Transverse colon (tissue), 4 donors: ENCODE measurements at regions not wholly inside any gene's neighbourhood (a gene's known extent, or its start where the extent isn't known, plus 50 kb on each side); places are given as distances from the start of the nearest gene placed in this dataset.

Experiments used
- DNase-seq: peaks from one replicate; pipeline ENCODE4 v3.0.0-alpha.2; 2019
- H3K27ac ChIP-seq, 4 donors: fragments of 200-600 bp; sonication (generic); 2 replicates each; pipeline ENCODE4 v1.5.1; 2016 to 2018; ENCODE audit warnings: inconsistent platforms in 4 of 4
- H3K27me3 ChIP-seq: fragments of 200-600 bp; sonication (generic); 2 replicates; pipeline ENCODE4 v1.5.1; 2017; ENCODE audit warnings: inconsistent platforms
- H3K36me3 ChIP-seq, 4 donors: fragments of 200-600 bp; sonication (generic); 2 replicates each; pipeline ENCODE4 v1.5.1; 2017 to 2019; ENCODE audit warnings: inconsistent platforms in 4 of 4
- H3K4me1 ChIP-seq, 4 donors: fragments of 200-600 bp; sonication (generic); 2 replicates each; pipeline ENCODE4 v1.5.1; 2017 to 2020; ENCODE audit warnings: inconsistent platforms in 4 of 4
- H3K4me3 ChIP-seq, 4 donors: fragments of 200-600 bp; sonication (generic); 1 replicate in 1 of 4; 2 replicates in 3 of 4; pipeline versions ENCODE4 v1.5.1 to v1.6.1; 2017 to 2019; ENCODE audit warnings: inconsistent platforms in 4 of 4
- H3K9me3 ChIP-seq, 2 donors: fragments of 200-600 bp; sonication (generic); 2 replicates each; pipeline ENCODE4 v1.5.1; 2017 to 2019; ENCODE audit warnings: inconsistent platforms in 2 of 2
- CTCF ChIP-seq, 5 experiments: fragments of 200-600 bp in 3 of 5; fragments of 450-650 bp in 2 of 5; sonication (generic) in 3 of 5; IDR thresholded peaks; 1 replicate in 2 of 5; 2 replicates in 3 of 5; pipeline ENCODE4 v1.5.1; 2016 to 2017; ENCODE audit warnings: antibody characterized with exemption in 5 of 5, inconsistent platforms in 3 of 5, mild to moderate bottlenecking in 2 of 5, moderate library complexity in 1 of 5
- EP300 ChIP-seq: sonication (generic); formaldehyde crosslinking; IDR thresholded peaks from one replicate; pipeline ENCODE4 v1.6.1; 2017; ENCODE audit warnings: antibody characterized with exemption, low read depth
- POLR2A ChIP-seq: fragments of 450-650 bp; IDR thresholded peaks from one replicate; pipeline ENCODE4 v1.6.1; 2016; ENCODE audit warnings: antibody characterized with exemption, mild to moderate bottlenecking, moderate library complexity
- POLR2AphosphoS5 ChIP-seq, 3 donors: sonication (generic); formaldehyde crosslinking; IDR thresholded peaks; one replicate each; pipeline ENCODE4 v1.6.1; 2016; ENCODE audit warnings: antibody characterized with exemption in 3 of 3
- WGBS, 2 donors: methylation state at CpG; one replicate each; pipeline ENCODE4 v1.1.5; 2018; ENCODE audit warnings: low coverage in 1 of 2; 5-methylcytosine and 5-hydroxymethylcytosine counted together
- in situ Hi-C, 4 donors: fragments of 200-750 bp; cut with MboI; loops; one replicate each; pipeline versions ENCODE4 v1.15.0 to v1.15.1; 2017; ENCODE audit warnings: low sequenced_read_pairs in 3 of 4, low pct_ligation_motif_present in 1 of 4, low pct_unique_long_range_greater_than_20kb in 1 of 4
- intact Hi-C: fragments of 100-400 bp; cut with DNase I; formaldehyde crosslinking; loops from one replicate; pipeline ENCODE4 v1.15.1; 2023; ENCODE audit warnings: low total_unique reads

- no peak for TF ChIP-seq EP300
- TF ChIP-seq CTCF (IDR thresholded peaks at IDR 0.05) = no peak
- no peak for TF ChIP-seq POLR2AphosphoS5 (IDR thresholded peaks at IDR 0.05)
- no peak for TF ChIP-seq POLR2A
- no peak for DNase-seq
- Histone ChIP-seq H3K36me3 (no peaks in the 10 kb centered on the region), H3K27ac (no peak overlapping the region), H3K4me3 (no peak overlapping the region), H3K27me3 (no peaks in the 10 kb centered on the region), H3K9me3 (no peaks in the 10 kb centered on the region), H3K4me1 (no peaks in the 10 kb centered on the region)
- intact Hi-C loops = no loop called here
- WGBS, 2 donors = 84% methylated on average over 6 of the region's 6 CpGs; no CpG with 5 or more reads in 1 of the 2 donors
- in situ Hi-C loops = no loop called here
These were observed 163.5 kb downstream of the CDH19 start for GRCh38 chr18:66440433-66440832.

DNA sequence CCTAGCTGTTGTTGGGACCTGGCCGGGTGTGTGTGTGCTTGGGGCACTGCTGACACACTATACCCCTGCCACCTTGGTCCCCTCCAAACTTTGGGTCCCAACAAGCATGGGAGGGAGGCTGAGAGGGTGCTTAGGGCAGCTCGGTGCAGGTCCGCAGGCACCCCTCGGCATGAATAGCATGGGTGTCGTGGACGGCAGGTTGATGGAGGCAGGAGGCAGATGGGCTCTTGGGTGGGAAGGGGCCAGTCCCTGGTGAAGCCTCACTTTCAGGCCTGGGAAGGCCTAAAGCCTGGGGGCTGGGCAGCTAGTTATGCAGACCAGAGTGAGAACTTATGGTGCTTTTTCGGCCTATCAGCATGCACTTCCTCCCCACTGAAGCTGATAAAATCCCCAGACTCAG, 164.2 kb downstream of the CDH19 start:
- Histone ChIP-seq H3K9me3 (no peaks in the 10 kb centered on the region), H3K36me3 (no peaks in the 10 kb centered on the region), H3K27me3 (no peaks in the 10 kb centered on the region), H3K27ac (no peak overlapping the region), H3K4me1 (no peaks in the 10 kb centered on the region), H3K4me3 (no peak overlapping the region)
- no peak for TF ChIP-seq EP300
- in situ Hi-C loops = no loop called here
- intact Hi-C loops = no loop called here
- 84 to 100% methylated on average over 2 to 7 of the region's 7 CpGs for WGBS, 2 donors
- DNase-seq = no peak

GRCh38 chr18:66438711-66439536, 165.0 kb downstream of the CDH19 start:
- no peak overlapping the region for H3K27ac ChIP-seq
- H3K27me3 ChIP-seq = no peaks in the 10 kb centered on the region
- no peaks in the 10 kb centered on the region for H3K9me3 ChIP-seq
- TF ChIP-seq POLR2A = no peak
- H3K36me3 ChIP-seq = no peaks in the 10 kb centered on the region
- intact Hi-C loops = no loop called here
- H3K4me1 ChIP-seq = no peaks in the 10 kb centered on the region
- DNase-seq = no peak
- 60 to 68% methylated on average over 1 of the region's 1 CpG for WGBS, 2 donors
- in situ Hi-C loops = no loop called here
- no peak overlapping the region for H3K4me3 ChIP-seq

DNA sequence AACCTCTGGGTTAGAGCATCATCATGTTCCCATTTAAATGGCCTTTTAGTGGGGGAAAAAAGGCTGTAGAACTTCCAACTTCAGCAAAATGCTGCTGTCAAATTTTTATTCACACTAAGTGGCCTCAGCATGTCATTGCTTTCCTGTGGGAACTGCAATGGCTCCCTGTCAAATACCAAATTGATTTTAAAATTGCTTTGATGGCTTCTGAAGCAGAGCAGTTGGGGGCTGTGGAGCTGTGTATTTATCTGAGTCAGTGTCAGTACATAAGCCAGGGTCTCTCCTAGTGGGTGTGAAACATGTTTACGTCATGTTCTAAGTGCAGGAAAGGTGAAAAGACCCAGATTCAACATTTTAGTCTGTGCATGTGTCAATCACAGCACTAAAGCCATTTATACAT, 171.3 kb downstream of the CDH19 start:
- Histone ChIP-seq H3K27ac (no peak overlapping the region), H3K36me3 (no peaks in the 10 kb centered on the region), H3K4me1 (no peaks in the 10 kb centered on the region), H3K4me3 (no peak overlapping the region), H3K27me3 (no peaks in the 10 kb centered on the region), H3K9me3 (no peaks in the 10 kb centered on the region)
- DNase-seq = no peak
- in situ Hi-C loops = no loop called here
- no peak for TF ChIP-seq CTCF (IDR thresholded peaks at IDR 0.05)
- no peak for TF ChIP-seq POLR2A
- no peak for TF ChIP-seq EP300
- no peak for TF ChIP-seq POLR2AphosphoS5 (IDR thresholded peaks at IDR 0.05)
- 62 to 78% methylated on average over 1 of the region's 1 CpG for WGBS, 2 donors
- intact Hi-C loops = no loop called here

GRCh38 chr18:66428795-66429194, 175.1 kb downstream of the CDH19 start:
- in situ Hi-C loops = no loop called here
- no peaks in the 10 kb centered on the region for H3K27me3 ChIP-seq
- intact Hi-C loops = no loop called here
- H3K27ac ChIP-seq = no peak overlapping the region
- no peak for DNase-seq
- H3K4me1 ChIP-seq = no peaks in the 10 kb centered on the region
- no peak for TF ChIP-seq POLR2AphosphoS5 (IDR thresholded peaks at IDR 0.05)
- no peak for TF ChIP-seq POLR2A
- no peak for TF ChIP-seq CTCF (IDR thresholded peaks at IDR 0.05)
- TF ChIP-seq EP300 = no peak
- no peaks in the 10 kb centered on the region for H3K9me3 ChIP-seq
- no peaks in the 10 kb centered on the region for H3K36me3 ChIP-seq
- 61 to 64% methylated on average over 1 of the region's 1 CpG for WGBS, 2 donors
- no peak overlapping the region for H3K4me3 ChIP-seq
